ENCODE measurements at regions not wholly inside any gene's neighbourhood (a gene's known extent, or its start where the extent isn't known, plus 50 kb on each side); places are given as distances from the start of the nearest gene placed in this dataset.
A peak's percentile ranks its signal among the peaks of the same experiment; 100 is the strongest.

GRCh38 chr1:173424782-173425407 lies 52.2 kb upstream of the PRDX6 start:
- intact Hi-C loops (cut with micrococcal nuclease), result loop anchor here (5.0 kb wide), 1 partner anchor 1317 kb away; no protein-coding TSS in a partner anchor
- no peak overlapping the region for H3K4me3 ChIP-seq (replicated peaks in 1 of 2; ENCODE audit: low read depth in 1 of 2, low read length in 2 of 2)
- H3K9me2 ChIP-seq (ENCODE audit: insufficient read depth), result no peaks in the 10 kb centered on the region
- peak overlapping the region; percentile 49 for H3K4me2 ChIP-seq (ENCODE audit: low read length)
- no peak overlapping the region for H2AFZ ChIP-seq (ENCODE audit: low read depth, low read length, poor library complexity, severe bottlenecking)
- no peaks in the 10 kb centered on the region for H3K79me2 ChIP-seq (ENCODE audit: insufficient read depth, low read length)
- no TSS peak for BruUV-seq (replicated peaks)
- H3K9me3 ChIP-seq (ENCODE audit: control insufficient read depth in 1 of 2, insufficient read depth in 1 of 2, low read depth in 1 of 2, low read length in 2 of 2), result no peaks in the 10 kb centered on the region
- POLR2A ChIA-PET, result no interaction called here
- no peaks in the 10 kb centered on the region for H4K20me1 ChIP-seq (ENCODE audit: insufficient read depth)
- H3K36me3 ChIP-seq (ENCODE audit: control insufficient read depth in 1 of 2, insufficient read depth in 2 of 2, low read length in 2 of 2), result no peaks in the 10 kb centered on the region
- no peaks in the 10 kb centered on the region for H3K27me3 ChIP-seq (ENCODE audit: insufficient read depth, low read length)
- H3K27ac ChIP-seq (ENCODE audit: low read depth, low read length), result no peak overlapping the region
- no peak overlapping the region; the same call in 1 of the 2 replicates for H3K9ac ChIP-seq (ENCODE audit: low read length)
- RAD21 ChIA-PET (ENCODE audit: low non-redundant PET in 1 of 2, low total read pairs in 2 of 2, uncharacterized antibody in 2 of 2, unreplicated experiment in 2 of 2), result no interaction called here
- no peak for TF ChIP-seq POLR2A (IDR thresholded peaks at IDR 0.05; ENCODE audit: borderline replicate concordance, extremely low read depth, insufficient read depth, insufficient read length)
- no peak for TF ChIP-seq ELF1 (IDR thresholded peaks at IDR 0.05; ENCODE audit: borderline replicate concordance, low read depth)
- TF ChIP-seq FOSL1 (IDR thresholded peaks at IDR 0.05; ENCODE audit: low read depth), result peak; percentile 30; the same call in 1 of the 2 replicates
- TF ChIP-seq JUND (IDR thresholded peaks at IDR 0.05), result peak; percentile 14; the same call in 1 of the 2 replicates
- TF ChIP-seq ZFX (IDR thresholded peaks at IDR 0.05), result no peak
- TF ChIP-seq SIN3A (IDR thresholded peaks at IDR 0.05; ENCODE audit: low read depth), result no peak
- DNase-seq (ENCODE audit: low read depth, low spot score), result no peak
- H3K4me1 ChIP-seq (ENCODE audit: control insufficient read depth in 1 of 2, insufficient read depth in 2 of 2, low read length in 2 of 2), result peaks cover 16 to 61% of the 10 kb centered on the region in 2 experiments
- CTCF ChIA-PET, result no interaction called here
- ATAC-seq, result peak; percentile 43; the same call in 1 of the 2 replicates

DNA sequence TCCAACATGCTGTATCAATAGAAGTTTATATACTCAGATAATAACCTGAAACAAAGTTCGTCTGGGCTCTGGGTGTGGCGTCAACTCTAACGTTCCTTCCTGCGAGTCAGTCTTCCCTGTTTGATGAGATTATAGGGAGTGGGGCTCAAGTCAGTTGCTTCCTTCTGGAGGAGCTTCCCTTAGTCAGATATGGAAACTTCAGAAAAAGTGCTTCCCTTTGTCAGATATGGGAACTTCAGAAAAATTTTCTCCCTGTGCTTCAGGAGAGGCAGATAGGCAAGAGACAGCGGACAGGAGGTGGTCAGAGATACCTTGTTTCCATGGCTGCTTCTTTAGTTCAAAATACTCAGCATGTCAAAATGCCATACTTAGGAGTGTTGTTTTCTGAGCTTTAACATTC lies 51.1 kb upstream of the PRDX6 start:
- TF ChIP-seq POLR2A (IDR thresholded peaks at IDR 0.05; ENCODE audit: borderline replicate concordance, extremely low read depth, insufficient read depth, insufficient read length), result no peak
- ATAC-seq (no peak), DNase-seq (ENCODE audit: low read depth, low spot score) (no peak)
- Histone ChIP-seq H3K4me2 (ENCODE audit: low read length) (peak overlapping the region; percentile 49), H3K9me2 (ENCODE audit: insufficient read depth) (no peaks in the 10 kb centered on the region), H2AFZ (ENCODE audit: low read depth, low read length, poor library complexity, severe bottlenecking) (no peak overlapping the region), H3K9me3 (ENCODE audit: control insufficient read depth in 1 of 2, insufficient read depth in 1 of 2, low read depth in 1 of 2, low read length in 2 of 2) (no peaks in the 10 kb centered on the region), H3K79me2 (ENCODE audit: insufficient read depth, low read length) (no peaks in the 10 kb centered on the region), H3K27me3 (ENCODE audit: insufficient read depth, low read length) (no peaks in the 10 kb centered on the region), H3K4me3 (replicated peaks in 1 of 2; ENCODE audit: low read depth in 1 of 2, low read length in 2 of 2) (0 out of 4 replicates have a peak overlapping the region, but pooled peaks of 1 of the 2 experiments have one; percentile 15), H3K27ac (ENCODE audit: low read depth, low read length) (no peak overlapping the region), H4K20me1 (ENCODE audit: insufficient read depth) (no peaks in the 10 kb centered on the region), H3K4me1 (ENCODE audit: control insufficient read depth in 1 of 2, insufficient read depth in 2 of 2, low read length in 2 of 2) (peaks cover 25 to 68% of the 10 kb centered on the region in 2 experiments), H3K36me3 (ENCODE audit: control insufficient read depth in 1 of 2, insufficient read depth in 2 of 2, low read length in 2 of 2) (no peaks in the 10 kb centered on the region), H3K9ac (ENCODE audit: low read length) (peak overlapping the region; percentile 25; the same call in 1 of the 2 replicates)
- POLR2A ChIA-PET, result no interaction called here
- RAD21 ChIA-PET (ENCODE audit: low non-redundant PET in 1 of 2, low total read pairs in 2 of 2, uncharacterized antibody in 2 of 2, unreplicated experiment in 2 of 2), result no interaction called here
- CTCF ChIA-PET, result interaction anchor here (1.1 kb wide), 1 partner anchor 398 kb away, joined by 3 read pairs; the partner anchor contains the start of gene DARS2
- intact Hi-C loops (cut with micrococcal nuclease), result no loop called here
- no TSS peak for BruUV-seq (replicated peaks)
